ENCODE measurements at regions not wholly inside any gene's neighbourhood (a gene's known extent, or its start where the extent isn't known, plus 50 kb on each side); places are given as distances from the start of the nearest gene placed in this dataset.

DNA sequence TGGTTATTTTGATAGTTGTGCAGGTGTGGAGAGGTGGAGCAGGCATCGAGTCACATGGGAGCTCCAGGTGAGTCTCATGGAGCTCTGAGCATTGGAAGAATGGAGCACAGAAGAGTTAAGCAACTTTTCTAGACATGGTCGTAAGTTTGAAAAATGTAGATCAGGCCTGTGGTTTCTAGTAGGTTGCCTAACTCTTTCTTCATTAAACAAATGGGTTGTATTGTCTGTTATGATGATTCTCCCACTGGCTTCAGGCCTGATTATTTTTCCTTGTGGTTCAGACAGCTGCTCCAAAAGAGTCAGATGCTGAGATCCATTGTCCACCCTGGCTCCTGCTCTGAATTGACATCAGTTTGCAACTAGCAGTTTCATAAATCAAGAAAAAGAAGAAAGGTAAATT, 80.3 kb upstream of the RPS23 start:
- DNase-seq (ENCODE audit: low read depth in 2 of 2), result no peak

- peak; percentile 27 to 60 for DNase-seq (ENCODE audit: low read depth in 2 of 2)
Observed at GRCh38 chr5:82356808-82357671, 78.9 kb upstream of the RPS23 start.

DNA sequence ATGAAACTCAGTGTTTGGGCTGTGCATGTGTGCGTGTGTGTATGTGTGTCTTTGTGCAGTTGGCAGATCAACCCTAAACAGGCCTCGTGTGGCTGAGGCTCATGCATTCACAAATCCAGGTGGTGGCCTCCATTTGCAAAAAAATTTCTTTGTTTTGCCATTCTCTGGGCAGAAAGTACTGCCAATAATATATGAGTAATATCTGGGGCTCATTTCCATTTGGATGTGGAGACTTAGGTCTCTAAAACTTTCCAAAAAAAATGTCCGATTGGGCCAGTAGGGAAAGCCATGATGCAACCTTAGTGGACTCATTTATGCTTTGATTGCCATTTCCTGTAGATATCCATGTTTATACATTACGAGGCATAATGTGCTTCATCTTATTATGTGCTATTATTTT, 77.9 kb upstream of the RPS23 start:
- DNase-seq (ENCODE audit: low read depth in 2 of 2), result no peak

- no peak for DNase-seq (ENCODE audit: low read depth in 2 of 2)
Observed at GRCh38 chr5:82355496-82355895, 77.3 kb upstream of the RPS23 start.

DNA sequence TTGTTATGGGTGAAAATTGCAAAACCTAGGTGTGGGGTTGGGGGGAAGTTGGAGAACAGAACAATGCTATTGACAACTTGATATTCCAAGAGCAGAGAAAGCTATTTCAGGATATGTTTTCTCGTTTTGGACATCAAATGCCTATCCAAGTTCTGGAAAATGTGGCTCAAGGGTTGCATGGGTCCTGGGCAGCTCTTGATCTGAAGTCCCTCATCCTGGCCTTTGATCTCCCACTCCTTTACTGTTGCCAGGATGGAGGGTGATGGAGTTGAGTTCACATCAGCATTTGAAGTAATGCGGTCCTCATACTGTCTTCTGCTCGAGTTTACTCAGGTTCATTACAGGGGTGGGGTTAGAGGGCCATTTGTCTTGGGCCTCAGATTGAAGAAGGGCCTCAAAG, 76.9 kb upstream of the RPS23 start:
- no peak for DNase-seq (ENCODE audit: low read depth in 2 of 2)

- no peak for DNase-seq (ENCODE audit: low read depth in 2 of 2)
Observed at GRCh38 chr5:82354543-82354942, 76.4 kb upstream of the RPS23 start.

DNA sequence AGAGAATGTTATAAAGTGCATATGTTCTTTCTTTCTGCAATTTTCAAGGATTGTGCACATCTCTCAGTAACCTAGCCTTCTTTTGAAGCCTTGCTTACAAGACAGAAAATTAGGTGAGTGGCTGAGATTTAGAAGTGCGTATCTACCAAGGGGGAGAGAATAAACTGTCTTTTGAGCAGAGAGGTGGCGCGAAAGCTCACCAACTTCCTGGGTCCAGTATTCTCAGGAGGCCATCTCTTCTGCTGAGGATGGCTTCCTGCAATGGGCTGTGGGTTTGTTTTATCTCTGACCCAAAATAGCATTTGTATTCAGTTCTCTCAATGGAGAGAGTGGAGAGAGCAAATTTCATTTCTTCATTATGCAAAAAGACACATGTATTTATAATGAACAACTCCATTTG, 75.4 kb upstream of the RPS23 start:
- DNase-seq (ENCODE audit: low read depth in 2 of 2), result no peak

DNA sequence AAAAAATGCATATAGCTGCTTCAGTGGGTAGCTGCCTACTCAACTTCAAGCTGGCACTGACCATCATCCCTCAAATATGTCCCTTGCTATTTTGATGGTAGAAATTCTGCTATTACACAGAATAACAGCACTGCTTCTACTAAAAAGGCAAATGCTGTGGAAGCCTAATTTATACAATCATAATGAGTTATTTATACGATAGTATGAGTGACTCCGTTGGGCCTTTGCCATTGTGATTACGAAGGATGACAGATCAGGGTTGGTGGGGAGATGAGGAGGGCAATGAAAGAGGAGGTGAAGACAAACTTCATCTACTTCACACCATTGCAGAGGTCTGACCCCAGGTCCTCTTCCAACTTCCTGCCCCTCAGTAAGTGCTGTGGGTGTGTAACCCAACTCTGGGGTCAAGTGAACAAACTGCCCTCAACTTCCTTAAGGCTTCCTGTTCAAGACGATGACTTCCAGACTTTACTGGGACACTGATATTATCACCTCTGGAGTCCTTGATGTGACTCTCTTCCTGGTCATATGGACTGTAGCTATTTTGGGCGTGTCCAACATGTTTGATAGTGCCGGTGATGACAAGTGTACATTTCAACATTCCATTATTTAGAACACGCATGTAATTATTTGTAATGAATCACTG, 74.1 kb upstream of the RPS23 start:
- no peak for DNase-seq (ENCODE audit: low read depth in 2 of 2)

- no peak for DNase-seq (ENCODE audit: low read depth in 2 of 2)
Observed at GRCh38 chr5:82351754-82352145, 73.6 kb upstream of the RPS23 start.

- no peak for DNase-seq (ENCODE audit: low read depth in 2 of 2)
Observed at GRCh38 chr5:82351297-82351696, 73.1 kb upstream of the RPS23 start.

DNA sequence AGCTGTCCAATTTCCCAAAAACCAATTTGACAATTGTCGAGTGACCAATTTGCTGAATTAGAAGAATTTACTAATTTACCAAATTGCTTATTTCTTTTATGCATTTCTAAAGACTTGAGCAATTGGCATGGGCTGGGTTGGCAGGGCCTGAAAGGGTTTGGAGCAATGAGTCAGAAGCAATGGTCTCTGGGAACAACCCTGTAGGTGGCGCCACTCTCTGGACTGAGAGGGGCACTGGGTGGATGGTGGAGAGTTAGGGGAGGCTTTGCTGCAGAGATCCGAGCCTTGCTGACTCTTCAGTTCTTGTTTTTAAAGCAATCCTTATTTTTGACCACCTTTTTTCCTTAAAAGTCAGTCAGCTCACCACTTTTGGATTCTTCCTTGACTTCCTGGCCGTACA, 71.5 kb upstream of the RPS23 start:
- DNase-seq (ENCODE audit: low read depth in 2 of 2), result peak in 1 of 2 donors; percentile 24

- no peak for DNase-seq (ENCODE audit: low read depth in 2 of 2)
Observed at GRCh38 chr5:82348784-82349425, 70.8 kb upstream of the RPS23 start.

DNA sequence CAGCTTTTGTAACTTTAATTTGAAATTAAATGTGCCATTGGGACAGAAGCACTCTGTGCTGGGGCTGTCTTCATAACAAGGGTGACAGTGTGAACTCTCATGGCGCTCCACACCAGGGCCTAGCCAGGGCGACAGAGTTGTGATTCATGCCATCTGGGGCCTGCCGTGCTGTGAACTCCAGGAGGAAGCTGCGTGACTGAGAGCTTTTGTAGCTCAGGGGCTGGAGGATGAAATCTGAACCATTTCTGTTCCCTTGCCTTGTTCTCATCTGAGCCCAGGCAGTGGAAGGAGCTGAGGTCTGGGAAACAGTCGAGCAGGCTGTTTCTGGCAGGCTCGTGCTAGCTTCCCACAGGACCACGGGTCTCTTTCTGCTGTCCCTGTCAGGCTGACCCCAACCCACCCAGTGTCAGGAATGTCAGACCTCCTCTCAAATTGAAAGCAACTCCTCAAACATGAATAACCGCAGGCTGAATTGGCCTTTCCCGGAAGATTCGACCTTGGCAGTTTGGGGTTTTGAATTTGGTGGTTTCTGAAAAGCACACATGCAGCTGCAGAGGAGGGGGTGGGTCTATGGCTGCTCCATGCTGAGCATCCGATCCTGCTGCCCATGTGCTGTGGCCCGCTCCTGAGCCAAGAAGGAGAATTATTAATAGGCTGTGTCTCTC, 69.2 kb upstream of the RPS23 start:
- DNase-seq (ENCODE audit: low read depth in 2 of 2), result no peak

- DNase-seq (ENCODE audit: low read depth in 2 of 2), result no peak
Observed at GRCh38 chr5:82346399-82347165, 68.4 kb upstream of the RPS23 start.

DNA sequence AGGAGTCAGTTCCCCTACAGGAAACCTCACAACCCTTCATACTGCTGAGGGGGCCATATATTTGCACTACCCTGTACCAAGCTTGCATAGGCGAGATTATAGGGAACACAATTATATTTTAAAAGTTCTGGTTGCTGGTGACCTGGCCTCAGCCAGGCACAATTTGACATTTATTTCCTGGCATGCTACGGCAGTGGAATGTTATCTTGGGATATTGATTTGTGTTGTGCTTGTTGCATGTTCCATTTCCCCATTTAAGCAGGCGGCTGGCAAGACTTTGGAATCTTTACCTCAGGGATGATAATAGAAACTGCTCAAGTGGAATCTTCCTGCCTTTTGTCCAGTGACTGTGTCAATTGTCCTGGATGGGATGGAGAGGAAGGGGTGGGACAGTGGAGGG, 67.0 kb upstream of the RPS23 start:
- no peak for DNase-seq (ENCODE audit: low read depth in 2 of 2)

DNA sequence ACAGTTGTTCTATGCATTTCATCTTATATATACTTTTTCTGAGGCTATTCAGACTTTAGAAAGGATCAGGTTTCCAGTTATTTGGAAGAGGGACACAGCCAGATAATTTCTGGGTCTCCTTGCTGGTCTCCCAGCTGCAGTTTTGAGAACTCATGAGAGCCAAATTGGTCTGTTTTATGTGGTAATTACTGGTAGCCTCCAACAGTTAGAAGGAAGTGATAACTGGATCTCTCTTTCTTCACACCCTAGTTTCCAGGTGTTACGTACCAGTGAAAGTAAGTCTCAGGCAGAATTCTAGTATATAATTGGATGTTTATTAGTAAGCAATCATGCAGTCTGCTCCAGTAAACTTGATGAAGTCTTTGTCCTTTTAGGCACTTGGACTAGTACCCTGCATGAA, 63.2 kb upstream of the RPS23 start:
- no peak for DNase-seq (ENCODE audit: low read depth in 2 of 2)

DNA sequence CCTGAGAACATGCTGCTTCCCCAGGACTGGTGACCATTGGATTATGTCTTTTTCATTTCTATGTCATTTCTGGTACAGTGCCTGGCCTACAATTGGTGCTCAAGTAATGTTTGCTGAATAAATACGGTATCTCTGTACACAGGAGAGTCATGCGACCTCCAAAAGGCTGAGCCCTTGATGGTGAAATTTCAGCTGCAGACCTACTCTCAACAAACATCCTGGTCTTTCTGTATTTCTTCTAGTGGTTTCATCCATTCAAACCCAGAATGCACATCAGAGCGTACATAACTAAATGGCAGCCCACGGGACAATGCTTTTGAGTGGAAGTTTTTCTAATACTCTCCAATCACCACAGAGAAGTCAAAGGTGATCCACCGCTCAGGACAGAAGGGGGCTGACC, 62.6 kb upstream of the RPS23 start:
- DNase-seq (ENCODE audit: low read depth in 2 of 2), result no peak

DNA sequence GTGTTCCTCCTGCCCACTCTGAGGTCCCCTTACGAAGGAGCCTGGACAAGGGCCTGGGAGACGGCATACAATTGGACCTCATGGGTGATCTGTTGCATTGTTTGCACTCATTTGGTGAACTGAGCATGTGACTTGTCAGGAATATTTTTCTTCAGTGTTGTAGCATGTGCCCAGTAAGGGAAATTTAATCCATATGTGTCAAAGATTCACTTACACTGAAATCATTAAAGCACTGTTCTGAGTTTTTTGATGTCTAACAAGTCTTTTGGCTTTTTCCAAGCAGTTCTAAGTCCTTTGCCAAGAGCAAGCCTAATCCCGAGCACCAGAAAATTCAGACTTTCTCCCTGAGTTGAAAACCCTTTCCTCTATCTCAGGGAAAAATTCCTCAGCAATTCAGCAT, 61.6 kb upstream of the RPS23 start:
- no peak for DNase-seq (ENCODE audit: low read depth in 2 of 2)

GRCh38 chr5:82338771-82339373, 60.7 kb upstream of the RPS23 start:
- DNase-seq (ENCODE audit: low read depth in 2 of 2), result no peak

DNA sequence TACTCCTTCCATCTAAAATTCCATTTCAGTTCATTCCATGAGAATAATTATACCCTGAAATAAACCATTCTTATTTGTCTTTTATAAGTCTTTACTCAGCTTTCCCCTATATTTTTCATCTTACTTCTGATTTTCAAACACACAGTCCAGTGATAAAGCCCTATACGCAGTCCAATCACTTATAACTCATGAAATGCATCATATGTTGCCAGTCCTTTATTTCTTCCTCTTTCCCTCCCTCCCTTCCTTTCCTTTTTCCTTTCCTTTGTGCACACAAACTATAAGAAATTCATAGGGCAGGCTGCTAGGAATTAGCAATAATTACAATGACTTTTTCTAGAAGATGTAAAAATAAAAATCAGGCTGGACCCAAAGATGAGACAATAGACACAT, 58.8 kb upstream of the RPS23 start:
- DNase-seq (ENCODE audit: low read depth in 2 of 2), result no peak

DNA sequence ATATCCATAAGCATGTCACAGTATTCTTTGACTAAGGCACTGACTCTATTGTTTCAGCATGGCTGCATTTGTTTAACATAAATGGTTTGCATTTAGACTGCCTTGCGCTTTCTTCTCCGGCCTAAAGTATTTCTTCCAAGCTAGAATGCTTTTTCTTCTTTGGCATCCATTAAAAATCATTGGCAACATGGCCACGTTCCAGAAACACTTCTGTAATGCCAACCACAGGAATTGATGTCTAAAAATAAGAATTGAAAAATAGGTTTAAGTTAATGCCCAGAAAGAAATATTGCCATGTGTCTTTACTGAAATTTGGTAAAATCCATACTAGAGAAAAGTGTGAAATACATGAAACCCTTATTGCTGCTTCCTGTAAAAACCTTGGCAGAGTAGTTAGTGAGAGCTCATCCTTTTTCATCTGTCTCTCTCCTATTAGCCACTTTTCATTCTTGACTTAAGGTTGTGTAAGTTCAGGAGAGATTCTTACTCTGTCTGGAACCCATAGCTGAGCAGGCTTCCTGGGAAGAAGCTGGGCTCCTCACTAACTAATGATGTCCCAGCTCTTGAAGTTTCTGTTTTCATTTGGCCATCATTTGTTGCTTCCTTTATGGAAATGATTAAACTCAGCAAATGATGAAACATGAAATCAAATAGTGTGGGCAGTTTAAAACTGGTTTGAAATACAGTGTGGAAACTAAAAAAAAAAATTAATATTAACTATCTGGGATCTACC, 58.2 kb upstream of the RPS23 start:
- no peak for DNase-seq (ENCODE audit: low read depth in 2 of 2)
